Stimulated activated CD8-positive, alpha-beta memory T cell treated with anti-CD3 and anti-CD28 coated beads, Interleukin-4, amount 100 ng/mL, for 4 hours (primary cell): ENCODE measurements at regions not wholly inside any gene's neighbourhood (a gene's known extent, or its start where the extent isn't known, plus 50 kb on each side); places are given as distances from the start of the nearest gene placed in this dataset.

Experiments
- DNase-seq, 2 donors: peaks; one replicate each; pipeline ENCODE4 v3.0.0-alpha.2; 2020; ENCODE audit warnings: low read depth in 2 of 2, low spot score in 1 of 2

DNA sequence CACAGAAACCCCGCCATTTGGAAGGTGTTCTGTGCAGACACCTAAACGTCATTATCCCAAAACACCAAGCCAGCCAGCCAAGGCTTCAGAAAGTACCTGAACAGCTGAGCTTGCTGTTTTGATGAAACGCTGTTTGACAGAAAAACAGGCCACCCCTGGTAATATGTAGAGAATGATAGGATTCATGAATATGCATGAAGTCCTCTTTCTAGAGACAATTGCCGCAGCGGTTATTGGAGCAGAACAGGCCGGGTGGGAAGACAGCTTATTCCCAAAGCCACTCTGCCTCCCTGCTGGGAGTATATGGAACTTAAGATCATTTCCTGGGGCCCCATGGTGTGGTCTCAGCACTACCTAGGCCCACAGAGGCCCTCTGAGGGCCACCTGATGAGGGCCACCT, 229.5 kb downstream of the UQCRFS1 start:
- no peak for DNase-seq

DNA sequence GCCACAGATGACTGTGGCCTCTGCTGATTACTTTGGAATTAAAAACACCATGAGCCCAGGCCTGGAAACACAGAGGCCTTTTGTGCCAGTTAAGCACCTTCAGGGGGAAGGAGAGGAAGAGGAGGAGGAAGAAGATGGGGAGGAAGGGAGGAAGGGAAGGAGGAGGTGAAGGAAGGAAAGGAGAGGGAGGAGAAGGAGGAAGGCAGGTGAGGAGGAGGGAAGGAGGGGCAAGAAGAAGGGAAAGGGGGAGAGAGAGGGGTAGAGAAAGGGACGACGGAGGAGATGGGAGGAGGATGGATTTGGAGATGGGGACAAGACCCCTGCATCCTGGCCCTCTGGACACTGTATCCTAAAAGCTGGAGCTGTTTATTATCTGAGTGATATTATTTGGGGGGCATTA, 231.0 kb downstream of the UQCRFS1 start:
- DNase-seq = no peak

DNA sequence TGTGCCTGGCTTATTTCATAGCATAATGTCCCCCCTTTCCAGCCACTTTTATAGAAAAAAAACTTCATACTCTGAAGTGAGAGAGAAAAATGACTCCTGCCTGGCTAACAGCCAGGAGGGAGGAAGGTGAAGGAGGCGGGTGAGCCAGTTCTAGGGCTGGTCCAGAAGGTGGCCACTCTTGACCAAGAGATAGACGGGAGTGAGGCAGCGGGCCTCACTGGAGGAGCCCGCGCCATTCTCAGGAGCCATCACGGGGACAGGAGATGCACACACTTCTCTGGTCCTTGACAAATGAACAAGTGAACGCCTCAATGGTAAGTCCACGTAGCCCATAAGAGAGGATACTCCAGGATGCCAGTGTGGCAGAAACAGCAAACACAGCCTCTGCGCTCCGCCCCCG, 231.4 kb downstream of the UQCRFS1 start:
- no peak for DNase-seq

DNA sequence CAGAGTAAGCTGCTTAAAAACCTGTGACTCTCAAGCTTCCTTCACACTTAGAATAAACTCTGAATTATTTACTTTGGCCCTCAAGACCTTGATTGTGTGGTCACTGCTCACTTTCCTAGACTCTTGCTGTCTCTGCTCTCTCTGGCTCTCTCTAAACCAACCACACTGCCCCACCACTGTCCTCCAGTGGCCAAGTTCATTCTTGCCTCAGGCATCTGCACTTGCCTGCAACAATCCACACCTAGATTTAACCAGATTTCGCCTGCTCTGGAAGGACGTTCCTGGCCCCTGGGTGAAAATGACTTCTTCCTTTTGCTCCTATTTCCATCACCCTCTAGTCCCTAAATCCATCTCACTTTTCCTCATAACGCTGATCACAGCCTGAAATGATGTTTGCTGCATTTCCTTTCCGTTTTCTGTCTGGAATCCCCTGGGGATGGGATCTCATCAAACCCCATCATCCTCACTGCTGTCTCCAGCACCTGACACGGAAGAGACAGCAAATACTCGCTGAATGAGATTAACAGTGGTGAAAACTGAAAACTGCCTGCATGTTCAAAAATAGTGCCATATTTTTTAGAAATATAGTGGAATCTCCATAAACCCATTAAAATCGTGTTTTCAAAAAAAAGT, 232.6 kb downstream of the UQCRFS1 start:
- DNase-seq = no peak

DNA sequence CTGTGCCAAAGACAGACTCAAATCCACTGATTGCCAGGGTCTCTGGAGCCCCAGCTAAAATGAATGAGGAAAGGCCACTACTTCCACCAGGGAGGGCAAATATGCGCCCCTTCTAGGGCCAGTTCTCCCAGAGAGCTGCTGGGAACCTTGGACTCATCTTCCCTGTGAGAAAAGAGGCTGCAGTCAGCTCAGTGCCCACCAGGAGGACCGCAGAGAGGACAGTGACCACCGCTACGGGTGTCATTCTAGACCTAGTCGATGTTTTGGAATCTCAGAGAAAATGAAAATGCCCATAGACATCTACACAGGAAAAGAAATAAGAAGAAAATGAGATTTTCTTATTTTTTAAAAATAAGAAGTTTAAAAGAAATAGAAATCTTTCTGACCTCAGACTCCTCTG, 235.1 kb downstream of the UQCRFS1 start:
- DNase-seq = no peak

DNA sequence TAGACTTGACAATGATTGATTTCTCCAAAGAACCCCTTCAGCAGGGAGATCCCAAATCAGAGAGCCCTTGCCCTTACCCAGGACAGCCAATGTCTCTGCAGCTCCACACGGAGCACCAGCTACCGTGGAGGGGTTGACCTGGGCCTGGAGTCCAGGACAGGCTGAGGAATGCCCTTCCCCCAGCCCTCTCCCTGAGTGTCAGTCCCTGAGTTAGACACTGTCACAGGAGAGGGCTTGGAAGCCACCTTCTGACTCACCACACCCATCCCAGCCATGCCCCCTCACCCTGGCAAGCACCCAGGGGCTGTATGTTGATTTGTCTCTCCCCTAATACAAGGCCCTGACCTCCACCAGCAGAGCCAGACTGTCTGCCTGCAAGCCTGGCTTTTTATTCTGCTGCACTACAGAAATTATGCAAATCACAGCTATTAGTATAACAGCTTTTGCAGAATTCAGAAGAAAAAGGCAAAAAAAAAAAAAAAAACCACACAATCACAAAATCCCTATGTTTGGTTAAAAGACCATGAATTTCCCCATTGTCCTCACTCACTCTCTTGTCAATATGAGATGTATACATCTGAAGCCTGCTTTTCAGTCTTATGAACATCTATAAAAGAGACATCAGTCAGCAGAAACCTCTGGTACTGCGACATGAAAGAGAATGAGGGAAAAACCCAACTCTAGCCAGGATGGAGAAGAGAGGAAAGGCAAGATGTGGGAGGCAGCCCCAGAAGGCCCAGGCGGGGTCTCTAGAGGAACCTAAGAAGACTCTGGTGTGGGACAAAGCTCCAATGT, 240.7 kb downstream of the UQCRFS1 start:
- DNase-seq = no peak

DNA sequence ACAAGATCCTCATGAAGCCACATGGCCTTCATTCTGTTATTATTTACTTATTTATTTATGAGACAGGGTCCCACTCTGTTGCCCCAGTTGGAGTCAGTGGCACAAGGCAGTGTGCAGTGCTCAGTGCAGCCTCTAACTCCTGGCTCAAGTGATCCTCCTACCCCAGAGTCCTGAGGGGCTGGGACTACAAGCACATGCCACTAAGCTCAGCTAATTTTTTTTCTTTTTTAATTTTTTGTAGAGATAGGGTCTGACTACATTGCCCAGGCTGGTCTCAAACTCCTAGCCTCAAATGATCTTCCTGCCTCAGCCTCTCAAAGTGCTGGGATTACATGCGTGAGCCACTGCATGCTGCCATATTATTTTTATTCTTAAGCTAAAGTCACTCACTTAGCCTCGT, 241.4 kb downstream of the UQCRFS1 start:
- DNase-seq = no peak

DNA sequence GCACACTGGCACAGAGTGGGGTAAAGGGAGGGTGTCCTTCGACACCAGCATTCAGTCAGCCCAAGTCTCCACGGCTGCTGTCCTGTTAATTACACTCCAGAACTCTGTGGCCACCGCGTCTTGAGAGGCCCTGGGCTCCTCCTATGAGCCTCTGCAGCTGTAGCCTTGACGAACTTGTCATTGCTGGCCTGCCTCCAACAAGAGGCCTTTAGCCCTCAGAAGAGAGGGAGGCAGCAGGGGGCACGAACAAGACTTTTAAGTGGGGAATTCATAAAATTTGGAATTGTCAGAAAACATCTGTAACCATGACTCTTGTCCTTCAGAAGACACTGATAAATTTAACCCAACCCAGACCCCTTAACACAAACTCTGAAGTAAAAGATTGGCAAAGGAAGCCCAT, 241.9 kb downstream of the UQCRFS1 start:
- no peak for DNase-seq

DNA sequence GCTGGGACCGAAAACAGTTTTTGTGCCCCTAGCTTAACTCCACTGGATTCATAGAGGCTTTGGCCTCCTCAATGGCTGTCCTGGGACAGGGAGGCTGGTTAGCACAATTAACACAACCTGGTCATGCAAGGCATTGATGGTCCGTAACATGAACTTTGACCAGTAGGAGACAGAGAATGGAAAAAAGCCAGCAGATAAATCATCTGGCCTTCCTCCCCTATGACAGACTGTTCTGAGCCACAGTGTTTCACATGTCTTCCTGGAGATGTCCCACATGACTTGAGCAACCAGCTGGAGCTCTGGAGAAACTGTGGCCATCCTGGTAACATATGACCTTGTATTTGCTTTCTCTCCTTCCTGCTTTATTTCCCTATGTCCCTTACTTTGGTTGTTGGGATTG, 244.2 kb downstream of the UQCRFS1 start:
- DNase-seq = no peak

DNA sequence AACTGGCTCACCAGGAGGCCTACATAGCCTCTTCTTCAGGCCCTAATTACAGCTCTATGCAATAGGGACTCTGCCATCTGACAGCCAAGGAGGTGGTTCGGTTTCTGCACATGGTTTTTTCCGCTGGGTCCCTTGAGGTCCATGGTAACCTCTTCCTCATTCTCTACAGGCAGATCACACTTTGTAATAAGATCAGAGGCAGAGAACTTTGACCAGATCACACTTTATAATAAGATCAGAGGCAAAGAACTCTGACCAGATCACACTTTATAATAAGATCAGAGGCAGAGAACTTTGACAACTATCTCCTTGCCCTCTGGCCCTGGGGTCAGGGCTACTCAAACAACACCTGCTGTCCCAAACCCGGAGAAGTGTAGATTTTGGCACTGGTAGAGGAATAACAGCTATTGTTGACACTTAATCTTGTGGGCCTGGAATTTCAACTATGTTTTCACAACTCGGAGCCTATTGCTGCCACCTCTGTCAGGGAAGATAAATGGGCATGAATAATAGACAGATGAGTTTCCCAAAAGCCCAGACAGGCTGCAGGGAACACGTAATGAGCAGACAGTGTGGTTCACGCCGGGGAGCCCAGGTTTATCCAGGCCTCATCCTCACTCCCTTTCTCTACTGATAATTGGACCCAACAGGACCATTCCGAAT, 246.1 kb downstream of the UQCRFS1 start:
- no peak for DNase-seq

DNA sequence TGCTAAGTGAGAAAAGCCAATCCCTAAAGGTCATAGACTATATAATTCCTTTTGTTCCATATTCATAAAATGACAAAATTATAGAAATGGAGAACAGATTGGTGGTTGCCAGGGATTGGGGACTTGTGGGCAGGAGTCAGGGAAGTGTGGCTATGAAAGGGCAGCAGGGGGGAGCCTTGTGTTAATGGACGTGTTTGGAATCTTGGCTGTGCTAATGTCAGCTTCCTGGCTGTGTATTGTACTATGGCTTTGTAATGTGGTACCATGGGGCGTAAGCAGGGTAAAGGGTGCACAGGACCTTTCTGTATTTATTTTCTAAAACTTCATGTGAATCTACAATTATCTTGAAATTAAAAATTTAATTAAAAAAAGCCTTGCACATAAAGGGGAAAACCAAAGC, 248.5 kb downstream of the UQCRFS1 start:
- no peak for DNase-seq

DNA sequence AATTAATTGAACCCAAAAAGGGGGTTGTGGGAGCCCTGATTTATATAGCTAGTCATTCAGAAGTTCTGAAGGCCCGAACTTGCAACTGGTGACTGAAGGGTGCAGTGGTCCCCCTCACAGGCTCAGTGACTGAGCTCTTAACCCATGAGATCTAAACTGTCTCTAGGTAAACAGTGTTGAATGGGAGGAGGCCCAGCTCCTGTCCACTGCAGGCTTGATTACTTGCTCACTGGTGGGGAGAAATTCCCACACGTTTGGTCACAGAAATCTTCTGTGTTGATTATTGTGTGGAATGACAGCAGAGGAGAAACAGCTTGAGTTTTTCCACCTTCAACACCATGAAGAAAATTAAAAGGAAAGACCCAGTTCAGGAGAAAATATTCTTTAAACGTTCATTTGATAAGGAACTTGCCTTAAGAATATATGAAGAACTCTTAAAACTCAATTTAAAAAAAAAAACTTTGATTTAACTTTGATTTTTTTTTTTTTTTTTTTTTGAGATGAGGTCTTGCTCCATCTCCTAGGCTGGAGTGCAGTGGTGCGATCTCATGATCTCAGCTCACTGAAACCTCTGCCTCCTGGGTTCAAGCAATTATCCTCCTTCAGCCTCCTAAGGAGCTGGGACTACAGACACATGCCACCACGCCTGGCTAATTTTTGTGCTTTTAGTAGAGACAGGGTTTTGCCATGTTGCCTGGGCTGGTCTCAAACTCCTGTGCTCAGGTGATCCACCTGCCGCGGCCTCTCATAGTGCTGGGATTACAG, 249.3 kb downstream of the UQCRFS1 start:
- DNase-seq = no peak

DNA sequence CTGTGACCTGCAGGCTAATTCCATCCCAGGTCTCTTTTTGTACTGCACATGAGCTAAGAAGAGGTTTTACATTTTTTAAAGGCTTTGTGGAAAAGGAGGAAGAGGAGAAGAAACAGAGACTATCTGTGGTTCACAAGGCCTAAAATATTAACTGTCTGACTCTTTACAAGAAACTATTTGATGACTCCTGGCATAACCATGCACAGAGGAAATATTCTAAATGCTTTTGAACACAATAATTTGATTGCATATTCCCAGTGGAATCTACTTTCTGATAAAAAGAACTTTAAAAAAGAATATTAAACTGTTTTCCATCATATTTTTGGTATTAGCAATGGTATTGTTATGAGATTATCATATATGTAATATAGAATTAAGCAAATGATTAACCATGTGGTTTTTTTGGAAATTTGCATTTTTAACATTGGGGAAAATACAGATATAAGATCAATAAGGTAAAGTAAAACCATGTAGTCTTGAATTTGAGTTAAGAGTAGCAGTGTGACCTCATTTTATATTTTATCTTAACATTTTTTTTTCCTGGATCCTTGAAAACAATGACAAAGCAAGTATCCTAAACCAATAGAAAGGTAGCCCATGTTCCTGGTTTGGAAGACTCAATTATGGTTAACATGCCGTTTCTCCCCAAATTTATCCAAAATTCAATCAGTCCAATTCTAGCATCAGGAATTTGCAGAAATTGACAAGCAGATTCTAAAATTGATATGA, 251.0 kb downstream of the UQCRFS1 start:
- no peak for DNase-seq

DNA sequence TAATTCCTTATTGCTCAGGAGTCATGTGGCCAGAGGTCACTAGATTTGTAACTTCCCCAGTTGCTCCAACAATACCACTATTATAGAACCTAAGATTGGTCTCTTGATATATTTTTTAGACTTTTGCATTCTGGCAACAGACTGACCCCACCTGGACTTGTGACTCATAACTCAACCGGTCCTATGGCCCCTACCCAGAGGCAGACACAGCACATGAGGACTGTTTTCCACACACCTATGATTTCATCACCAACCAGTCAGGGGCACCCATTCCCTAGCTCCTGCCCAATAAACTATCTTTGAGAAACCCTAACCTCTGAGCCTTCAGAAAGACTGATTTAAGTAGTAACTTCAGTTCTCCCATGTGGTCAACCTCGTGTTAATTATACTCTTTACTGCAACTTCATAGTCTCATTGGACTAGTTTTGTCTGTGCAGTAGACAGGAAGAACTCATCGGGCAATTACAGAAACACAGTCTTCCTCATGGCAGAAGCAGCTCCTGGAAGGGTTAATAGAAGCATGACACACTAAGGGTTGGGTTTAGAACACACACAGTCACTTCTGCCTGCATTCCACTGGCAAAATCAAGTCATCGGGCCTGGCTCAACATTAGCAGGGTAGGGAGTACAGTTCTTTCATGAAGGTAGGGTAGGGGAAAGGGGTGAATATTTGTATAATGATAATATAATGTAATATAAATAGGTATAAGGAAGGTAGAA, 251.8 kb downstream of the UQCRFS1 start:
- no peak for DNase-seq

DNA sequence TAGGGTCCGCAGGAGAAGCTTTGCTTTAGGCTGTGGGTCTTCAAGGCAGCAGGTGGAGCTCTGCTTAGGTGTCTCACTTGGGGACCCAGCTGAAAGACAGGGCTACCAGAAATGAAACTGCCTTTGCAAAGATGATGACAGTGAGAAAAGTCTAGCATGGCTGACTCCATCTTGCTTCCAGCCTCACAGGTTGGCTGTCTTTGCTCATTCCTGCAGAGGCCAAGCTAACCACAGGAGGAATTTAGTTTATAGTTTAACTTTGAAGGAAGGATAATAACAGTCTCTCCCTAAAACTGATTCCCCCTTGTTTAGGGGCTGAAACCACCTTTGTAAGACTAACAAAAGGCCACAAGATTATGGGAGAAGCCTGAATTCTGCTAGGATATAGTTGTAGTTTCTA, 252.4 kb downstream of the UQCRFS1 start:
- no peak for DNase-seq

DNA sequence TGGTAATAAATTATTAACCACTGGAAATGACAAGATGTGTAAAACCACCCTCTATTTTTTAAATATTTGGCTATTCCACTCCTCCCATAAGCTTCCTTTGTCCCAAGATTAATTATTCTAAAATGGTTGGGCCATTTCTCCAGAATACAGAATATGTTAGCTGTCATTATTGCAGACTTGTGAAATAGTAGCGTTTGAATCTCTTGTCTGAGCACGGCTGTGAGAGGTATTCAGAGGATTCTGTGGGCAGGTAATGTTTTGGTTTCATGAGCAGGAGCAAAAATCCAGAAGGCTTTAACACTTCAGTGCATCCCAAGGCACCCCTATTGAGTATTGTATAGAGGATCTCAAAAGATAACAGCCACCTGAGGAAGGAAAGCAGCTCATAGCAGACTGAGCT, 256.0 kb downstream of the UQCRFS1 start:
- no peak for DNase-seq

DNA sequence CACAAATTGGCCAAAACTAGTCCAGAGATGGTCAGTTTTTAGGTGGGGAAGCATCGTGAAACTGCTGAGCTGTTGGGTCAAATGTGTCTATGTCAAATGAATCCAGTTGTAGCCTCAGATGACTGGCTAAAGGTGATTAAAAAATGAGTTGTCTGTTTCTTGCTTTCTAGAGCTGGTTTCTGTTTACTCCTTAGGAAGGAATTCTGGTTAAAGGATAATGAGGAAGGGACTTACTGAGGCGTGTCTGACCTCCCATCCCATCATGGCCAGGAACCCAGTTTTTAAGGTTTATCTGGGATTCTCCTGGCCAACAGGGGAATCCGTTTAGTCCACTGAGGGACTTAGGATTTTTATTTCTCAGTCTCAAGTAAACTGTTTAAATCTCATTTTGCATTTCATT, 256.5 kb downstream of the UQCRFS1 start:
- DNase-seq = no peak

DNA sequence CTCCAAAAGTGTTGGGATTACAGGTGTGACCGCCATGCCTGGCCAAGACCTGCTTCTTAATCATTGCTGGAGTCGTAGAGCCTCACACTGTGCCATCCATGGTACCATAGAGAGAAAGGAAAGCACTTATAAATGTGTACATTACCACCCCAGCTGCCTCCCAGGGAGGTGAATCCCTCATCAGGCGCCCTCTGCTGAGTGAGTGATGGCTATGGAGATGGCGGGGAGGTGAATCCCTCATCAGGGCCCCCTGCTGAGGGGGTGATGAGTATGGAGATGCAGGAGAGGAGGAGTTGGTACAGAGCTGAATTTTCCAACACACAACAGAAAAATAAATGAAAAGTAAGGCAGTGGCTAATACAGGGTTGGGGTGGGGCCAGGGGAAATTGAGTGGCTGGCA, 263.4 kb downstream of the UQCRFS1 start:
- no peak for DNase-seq

DNA sequence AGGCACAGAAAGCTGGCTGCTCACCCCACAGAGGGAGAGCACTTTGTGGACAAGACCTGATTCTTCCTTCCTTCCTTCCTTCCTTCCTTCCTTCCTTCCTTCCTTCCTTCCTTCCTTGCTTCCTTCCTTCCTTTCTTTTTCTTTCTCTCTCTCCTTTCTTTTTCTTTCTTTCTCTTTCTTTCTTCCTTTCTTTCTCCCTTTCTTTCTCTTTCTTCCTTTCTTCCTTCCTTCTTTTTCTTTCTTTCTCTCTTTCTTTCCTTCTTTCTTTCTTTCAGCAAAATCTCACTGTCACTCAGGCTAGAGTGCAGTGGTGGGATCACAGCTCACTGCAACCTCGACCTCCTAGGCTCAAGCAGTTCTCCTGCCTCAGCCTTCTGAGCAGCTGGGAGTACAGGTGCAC, 263.9 kb downstream of the UQCRFS1 start:
- DNase-seq = no peak

DNA sequence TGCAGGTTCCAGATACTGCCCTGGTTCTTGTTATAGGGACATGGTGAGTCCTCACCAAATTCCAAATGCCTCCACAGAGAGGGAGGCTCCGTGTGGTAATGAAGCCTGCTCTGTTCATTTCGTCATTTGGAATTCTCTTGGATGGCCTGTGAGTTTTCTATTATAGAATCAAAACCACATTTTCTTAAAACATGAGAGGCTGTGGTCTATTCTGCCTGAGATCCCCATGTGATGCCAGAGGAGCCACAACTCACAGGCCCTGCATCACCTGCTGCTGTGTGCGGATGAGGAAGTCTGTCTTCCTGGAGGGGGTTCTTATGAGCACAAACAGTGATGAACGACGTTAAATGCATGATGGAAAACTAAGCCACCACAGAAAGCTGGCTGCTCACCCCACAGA, 264.4 kb downstream of the UQCRFS1 start:
- no peak for DNase-seq
